GM04504 (cell line): ENCODE measurements at regions not wholly inside any gene's neighbourhood (a gene's known extent, or its start where the extent isn't known, plus 50 kb on each side); places are given as distances from the start of the nearest gene placed in this dataset.
"Not testable (repeated sequence)": the region's sequence is repeated elsewhere in the genome, so short reads cannot be mapped to it uniquely, and the experiment has no call there.

Experiments
- DNase-seq: peaks from one replicate; pipeline ENCODE4 v3.0.0-alpha.2; 2012; ENCODE audit warnings: low read depth

- DNase-seq = no peak
Measured at GRCh38 chr3:74420538-74421124, 193.8 kb downstream of the CNTN3 start.

DNA sequence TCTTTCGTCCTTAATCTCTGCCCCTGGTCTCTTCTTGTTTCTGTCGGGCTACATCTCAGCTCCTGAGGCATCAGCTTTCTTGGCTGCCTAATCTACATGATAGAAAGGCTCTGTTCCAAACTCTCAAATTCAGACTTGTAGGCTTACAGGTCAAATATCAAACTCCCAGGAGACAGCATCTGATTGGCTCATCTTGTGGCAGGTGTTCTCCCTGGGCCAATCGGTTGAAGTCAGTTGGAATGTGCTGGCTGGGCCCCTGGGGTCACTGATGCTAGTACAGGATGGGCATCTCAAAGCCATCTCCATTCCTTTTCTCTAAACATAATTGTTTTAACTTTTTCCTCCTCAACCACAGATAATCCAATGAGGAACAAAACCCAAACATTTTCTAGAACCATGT lies 198.7 kb downstream of the CNTN3 start:
- no peak for DNase-seq

GRCh38 chr3:74413547-74414241 lies 200.8 kb downstream of the CNTN3 start:
- DNase-seq = no peak

DNA sequence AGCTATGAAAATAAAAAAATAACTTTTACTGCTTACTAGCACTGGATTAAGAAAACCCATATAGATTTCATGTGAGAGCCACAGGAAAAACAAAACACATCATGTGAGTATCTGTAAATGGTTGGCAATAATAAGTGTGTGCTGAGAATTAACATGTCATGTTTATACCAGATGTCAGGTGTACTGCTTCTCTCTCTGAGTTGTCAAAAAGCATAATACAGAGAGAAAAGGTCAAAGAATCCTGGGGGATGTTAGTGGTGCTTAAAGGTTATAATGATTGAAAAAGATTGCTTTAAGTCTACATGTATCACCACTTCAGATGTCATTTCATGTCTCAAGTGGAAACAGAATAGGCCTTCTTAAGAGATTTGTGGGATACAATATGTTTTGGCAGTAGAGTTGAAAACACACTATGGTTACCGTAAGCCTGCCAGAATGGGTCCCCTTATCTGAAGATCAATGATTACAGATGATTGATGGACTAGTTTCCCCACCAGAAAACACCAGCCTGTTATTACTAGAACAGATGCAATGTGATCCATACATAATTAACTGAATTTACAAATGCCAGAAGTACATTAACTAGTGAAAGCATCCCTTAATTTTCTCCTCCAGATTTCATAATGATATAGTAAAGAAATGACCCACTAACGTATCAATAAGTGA lies 204.1 kb downstream of the CNTN3 start:
- DNase-seq = no peak

- no peak for DNase-seq
Measured at GRCh38 chr3:74409066-74409465, 205.4 kb downstream of the CNTN3 start.

DNA sequence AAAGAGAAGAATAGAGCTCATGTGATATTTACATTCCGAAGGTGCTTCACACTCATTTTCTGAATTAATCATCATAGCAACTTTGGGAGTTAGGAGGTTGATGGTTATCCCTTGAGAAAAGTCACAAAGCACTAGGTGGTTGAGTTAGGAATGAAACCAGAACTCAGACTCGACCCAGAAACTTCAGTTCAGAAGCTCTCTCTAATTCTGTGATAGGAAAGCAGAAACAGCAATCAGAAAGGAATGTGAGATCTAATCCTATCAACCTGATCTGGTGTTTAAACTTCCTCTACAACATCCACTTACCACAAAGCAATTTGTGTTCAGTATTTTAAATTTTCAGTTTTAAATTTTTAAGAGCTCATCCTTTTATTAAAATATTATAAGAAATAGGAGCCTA lies 211.2 kb downstream of the CNTN3 start:
- DNase-seq = no peak

DNA sequence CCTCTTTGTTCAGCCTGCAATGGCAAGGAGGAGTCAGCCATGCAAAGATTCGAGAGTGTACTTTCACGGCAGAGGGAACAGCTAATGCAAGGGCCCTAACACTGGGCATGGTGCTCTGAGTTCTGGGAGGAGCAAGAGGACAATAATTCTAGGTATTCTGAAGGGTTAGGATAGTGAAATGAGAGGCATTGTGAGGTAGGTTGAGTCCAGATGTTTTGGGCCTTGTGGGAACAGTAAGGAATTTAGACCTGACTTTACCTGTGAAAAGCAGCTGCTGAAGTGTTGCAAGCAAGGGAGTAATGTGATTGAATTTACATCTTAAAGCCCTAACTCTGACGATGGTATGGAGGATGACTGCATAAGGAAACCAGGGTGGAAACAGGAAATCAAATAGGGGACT lies 211.6 kb downstream of the CNTN3 start:
- no peak for DNase-seq

- no peak for DNase-seq
Measured at GRCh38 chr3:74393426-74393825, 221.0 kb downstream of the CNTN3 start.

DNA sequence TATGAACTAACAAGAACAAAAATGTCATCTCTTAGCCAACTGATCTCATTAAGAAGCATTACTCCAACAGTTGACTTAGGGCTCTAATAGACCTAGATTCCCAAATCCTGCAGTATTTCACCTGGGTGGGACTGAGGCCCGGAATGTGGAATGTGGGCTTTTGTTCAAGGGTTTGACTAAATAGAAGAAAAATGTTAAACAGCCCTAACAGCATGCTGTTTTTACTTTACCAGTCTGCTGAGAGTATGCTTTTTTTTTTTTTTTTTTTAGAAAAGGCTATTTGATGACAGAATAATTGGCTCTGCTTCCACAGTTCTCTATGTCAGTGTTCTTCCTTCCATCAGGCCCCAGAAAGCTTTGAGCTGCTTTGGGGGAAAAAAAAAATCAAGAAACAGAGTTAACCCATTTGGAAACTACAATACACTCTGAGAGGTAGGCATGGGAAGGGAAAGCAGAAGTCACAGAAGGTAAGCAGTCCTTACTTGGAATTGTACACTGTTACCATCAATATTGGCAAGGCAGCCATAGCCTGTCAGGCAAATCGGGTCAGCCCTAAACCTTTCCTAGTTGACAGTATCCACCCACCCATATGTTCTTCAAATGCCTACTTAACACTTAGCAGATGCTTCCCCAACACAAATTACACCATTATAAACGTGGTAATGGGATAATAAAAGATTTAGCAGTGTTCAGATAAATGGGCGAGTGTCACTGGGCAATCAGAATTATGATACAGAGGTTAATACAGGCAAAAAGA lies 224.2 kb downstream of the CNTN3 start:
- DNase-seq = peak; percentile 34

- no peak for DNase-seq
Measured at GRCh38 chr3:74387111-74387735, 227.2 kb downstream of the CNTN3 start.

- no peak for DNase-seq
Measured at GRCh38 chr3:74384159-74384558, 230.3 kb downstream of the CNTN3 start.

GRCh38 chr3:74377669-74378068 lies 236.8 kb downstream of the CNTN3 start:
- no peak for DNase-seq

DNA sequence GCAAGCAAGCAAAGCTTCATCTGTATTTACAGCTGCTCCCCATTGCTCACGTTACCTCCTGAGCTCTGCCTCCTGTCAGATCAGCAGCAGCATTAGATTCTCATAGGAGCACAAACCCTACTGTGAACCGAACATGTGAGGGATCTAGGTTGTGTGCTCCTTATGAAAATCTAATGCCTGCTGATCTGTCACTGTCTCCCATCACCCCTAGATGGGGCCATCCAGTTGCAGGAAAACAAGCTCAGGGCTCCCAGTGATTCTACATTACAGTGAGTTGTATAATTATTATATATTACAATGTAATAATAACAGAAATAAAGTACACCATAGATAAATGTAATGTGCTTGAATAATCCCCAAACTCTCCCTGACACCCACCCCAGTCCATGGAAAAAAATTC lies 238.1 kb downstream of the CNTN3 start:
- DNase-seq = not testable (repeated sequence)

GRCh38 chr3:74375653-74376052 lies 238.8 kb downstream of the CNTN3 start:
- no peak for DNase-seq

GRCh38 chr3:74372743-74373142 lies 241.7 kb downstream of the CNTN3 start:
- DNase-seq = no peak

DNA sequence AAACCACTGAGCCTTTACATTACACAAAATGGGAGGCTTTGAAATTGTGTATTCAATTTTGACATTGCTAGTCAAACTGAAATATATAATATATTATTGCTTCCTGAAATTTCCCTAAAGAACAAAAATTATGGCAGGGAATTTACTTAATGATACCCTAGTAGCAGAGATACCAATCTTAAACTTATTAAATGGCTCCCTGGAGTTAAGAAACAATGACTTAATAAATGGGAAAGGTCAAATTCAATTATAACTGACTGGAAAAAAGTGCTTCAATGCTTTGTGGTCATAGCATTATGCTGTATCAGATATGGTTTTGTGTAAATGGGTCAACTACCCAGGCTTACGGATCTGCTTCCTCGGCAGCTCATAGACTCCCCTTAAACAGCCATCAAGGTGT lies 244.1 kb downstream of the CNTN3 start:
- DNase-seq = no peak

GRCh38 chr3:74366331-74366730 lies 248.1 kb downstream of the CNTN3 start:
- no peak for DNase-seq

- DNase-seq = no peak
Measured at GRCh38 chr3:74363346-74363745, 251.1 kb downstream of the CNTN3 start.

- no peak for DNase-seq
Measured at GRCh38 chr3:74360406-74360805, 254.1 kb downstream of the CNTN3 start.

DNA sequence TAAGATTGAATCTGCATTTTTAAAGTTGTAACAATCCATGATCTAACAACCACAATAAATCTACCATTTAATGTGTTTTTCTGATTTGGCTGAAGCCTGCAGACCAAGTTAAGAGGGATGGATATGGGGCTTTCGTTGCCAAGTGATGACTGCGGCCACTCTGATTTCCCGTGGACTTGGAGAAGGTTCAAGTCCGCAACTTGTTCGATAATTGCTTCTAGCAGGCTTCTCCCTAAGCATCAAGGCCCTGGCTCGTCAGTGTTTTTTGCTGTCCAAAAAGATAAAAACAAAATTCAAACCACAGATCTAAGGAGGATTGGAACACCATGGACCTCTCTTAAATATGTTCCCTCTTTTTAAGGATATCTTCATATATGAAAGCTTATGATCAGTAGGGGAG lies 256.6 kb downstream of the CNTN3 start:
- no peak for DNase-seq

DNA sequence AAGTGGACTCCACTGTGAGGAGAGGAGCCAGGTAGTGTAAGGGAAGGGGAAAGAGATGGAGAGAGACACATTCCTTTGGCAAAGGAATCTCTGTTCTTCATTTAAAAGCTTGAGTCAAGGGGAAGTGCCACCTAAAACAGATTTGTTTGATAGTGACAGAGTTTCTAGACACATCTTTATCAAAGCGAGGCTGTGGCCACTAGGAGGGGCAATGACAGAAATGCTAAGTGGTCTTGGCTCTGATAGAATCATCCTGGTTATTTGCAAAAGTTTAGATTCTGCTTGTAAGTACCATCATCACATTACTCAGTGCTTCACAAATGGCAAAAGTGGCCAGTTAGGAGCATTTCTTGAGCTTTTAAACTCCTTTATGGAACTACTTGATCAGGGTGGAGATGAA lies 261.4 kb downstream of the CNTN3 start:
- no peak for DNase-seq

- DNase-seq = no peak
Measured at GRCh38 chr3:74352166-74352565, 262.3 kb downstream of the CNTN3 start.
